ENCODE measurements at regions not wholly inside any gene's neighbourhood (a gene's known extent, or its start where the extent isn't known, plus 50 kb on each side); places are given as distances from the start of the nearest gene placed in this dataset.

DNA sequence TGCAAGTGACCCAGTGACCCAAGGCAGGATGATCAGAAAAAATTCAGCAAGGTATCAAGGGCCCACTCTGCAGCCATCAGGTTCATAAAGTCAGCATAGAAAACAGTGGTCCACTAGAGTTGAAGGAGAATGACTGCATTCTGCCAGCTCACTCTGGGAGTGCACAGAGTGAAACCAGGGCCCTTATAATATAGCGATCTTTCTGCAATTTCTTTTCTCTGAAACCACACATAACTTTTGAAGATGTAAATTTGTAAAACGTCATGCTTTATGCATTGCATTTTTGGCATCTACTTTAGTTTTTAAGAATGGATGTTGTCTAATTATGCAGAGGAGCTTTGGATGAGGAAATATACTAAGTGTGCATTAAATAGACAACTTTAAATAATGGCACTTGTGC is 225.0 kb upstream of the SMIM21 start:
- TF ChIP-seq, protein P1, sequence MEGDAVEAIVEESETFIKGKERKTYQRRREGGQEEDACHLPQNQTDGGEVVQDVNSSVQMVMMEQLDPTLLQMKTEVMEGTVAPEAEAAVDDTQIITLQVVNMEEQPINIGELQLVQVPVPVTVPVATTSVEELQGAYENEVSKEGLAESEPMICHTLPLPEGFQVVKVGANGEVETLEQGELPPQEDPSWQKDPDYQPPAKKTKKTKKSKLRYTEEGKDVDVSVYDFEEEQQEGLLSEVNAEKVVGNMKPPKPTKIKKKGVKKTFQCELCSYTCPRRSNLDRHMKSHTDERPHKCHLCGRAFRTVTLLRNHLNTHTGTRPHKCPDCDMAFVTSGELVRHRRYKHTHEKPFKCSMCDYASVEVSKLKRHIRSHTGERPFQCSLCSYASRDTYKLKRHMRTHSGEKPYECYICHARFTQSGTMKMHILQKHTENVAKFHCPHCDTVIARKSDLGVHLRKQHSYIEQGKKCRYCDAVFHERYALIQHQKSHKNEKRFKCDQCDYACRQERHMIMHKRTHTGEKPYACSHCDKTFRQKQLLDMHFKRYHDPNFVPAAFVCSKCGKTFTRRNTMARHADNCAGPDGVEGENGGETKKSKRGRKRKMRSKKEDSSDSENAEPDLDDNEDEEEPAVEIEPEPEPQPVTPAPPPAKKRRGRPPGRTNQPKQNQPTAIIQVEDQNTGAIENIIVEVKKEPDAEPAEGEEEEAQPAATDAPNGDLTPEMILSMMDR (IDR thresholded peaks at IDR 0.05), result no peak
- TF ChIP-seq EP300 (IDR thresholded peaks at IDR 0.05) (no peak), POLR2AphosphoS5 (IDR thresholded peaks at IDR 0.05) (no peak), POLR2A (IDR thresholded peaks at IDR 0.05) (no peak)
